ENCODE measurements at regions not wholly inside any gene's neighbourhood (a gene's known extent, or its start where the extent isn't known, plus 50 kb on each side); places are given as distances from the start of the nearest gene placed in this dataset.

DNA sequence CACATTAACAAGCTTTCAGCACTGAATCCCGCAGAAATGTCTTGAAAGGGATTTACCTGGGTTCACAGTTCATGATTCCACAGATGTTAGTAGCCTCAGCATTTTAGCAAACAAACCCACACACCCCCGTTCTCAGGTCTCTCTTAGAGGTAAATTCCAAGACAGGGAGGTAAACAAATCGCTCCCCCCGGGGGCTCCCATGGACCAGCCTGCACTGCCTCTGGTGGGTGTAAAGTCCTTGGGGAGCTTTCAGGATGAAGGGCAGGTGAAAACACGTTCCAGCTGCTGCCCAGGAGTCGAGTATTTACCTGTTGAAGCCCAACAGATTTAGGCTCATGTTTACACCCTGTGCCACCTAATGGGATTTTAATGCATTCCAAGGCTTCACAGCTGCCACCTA is 187.0 kb upstream of the FOXQ1 start:
- ChIA-PET CTCF (no interaction called here), POLR2A (no interaction called here)
- Histone ChIP-seq H3K9me3 (ENCODE audit: control insufficient read depth, insufficient read depth, low read depth, low read length) (no peaks in the 10 kb centered on the region), H3K27ac (ENCODE audit: extremely low read depth, low read depth, low read length) (no peak overlapping the region), H3K4me1 (ENCODE audit: control insufficient read depth, insufficient read depth, low read length) (no peaks in the 10 kb centered on the region; the same call in 1 of the 2 replicates), H3K4me3 (ENCODE audit: low read depth, low read length) (no peak overlapping the region), H3K36me3 (ENCODE audit: control insufficient read depth in 2 of 2, insufficient read depth in 1 of 2, low read length in 2 of 2) (no peaks in the 10 kb centered on the region)
- TF ChIP-seq ZNF138 (tag by site-specific recombination; IDR thresholded peaks at IDR 0.05; ENCODE audit: borderline replicate concordance): no peak
- no peak for TF ChIP-seq ZNF514 (tag by site-specific recombination; IDR thresholded peaks at IDR 0.05)
- TF ChIP-seq GLI4 (tag by site-specific recombination; IDR thresholded peaks at IDR 0.05): no peak
- TF ChIP-seq ZNF148 (tag by site-specific recombination; IDR thresholded peaks at IDR 0.05; ENCODE audit: borderline replicate concordance): no peak
- TF ChIP-seq ZNF335 (tag by site-specific recombination; conservative IDR thresholded peaks at IDR 0.05): no peak
- TF ChIP-seq OVOL3 (tag by site-specific recombination; IDR thresholded peaks at IDR 0.05): no peak
- no peak for TF ChIP-seq ZNF560 (tag by site-specific recombination; IDR thresholded peaks at IDR 0.05; ENCODE audit: borderline replicate concordance)
- TF ChIP-seq ZNF302 (tag by site-specific recombination; IDR thresholded peaks at IDR 0.05; ENCODE audit: low read depth): no peak
- TF ChIP-seq ZNF18 (tag by site-specific recombination; IDR thresholded peaks at IDR 0.05): no peak
- no peak for TF ChIP-seq ZNF433 (tag by site-specific recombination; IDR thresholded peaks at IDR 0.05; ENCODE audit: low read depth)
- no peak for TF ChIP-seq ZNF341 (tag by site-specific recombination; IDR thresholded peaks at IDR 0.05; ENCODE audit: low read depth)
- no peak for TF ChIP-seq ZNF248 (tag by site-specific recombination; IDR thresholded peaks at IDR 0.05)
- TF ChIP-seq, protein P1, sequence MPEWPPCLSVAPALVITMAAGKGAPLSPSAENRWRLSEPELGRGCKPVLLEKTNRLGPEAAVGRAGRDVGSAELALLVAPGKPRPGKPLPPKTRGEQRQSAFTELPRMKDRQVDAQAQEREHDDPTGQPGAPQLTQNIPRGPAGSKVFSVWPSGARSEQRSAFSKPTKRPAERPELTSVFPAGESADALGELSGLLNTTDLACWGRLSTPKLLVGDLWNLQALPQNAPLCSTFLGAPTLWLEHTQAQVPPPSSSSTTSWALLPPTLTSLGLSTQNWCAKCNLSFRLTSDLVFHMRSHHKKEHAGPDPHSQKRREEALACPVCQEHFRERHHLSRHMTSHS (tag by site-specific recombination; IDR thresholded peaks at IDR 0.05): no peak
- TF ChIP-seq SP7 (tag by site-specific recombination; IDR thresholded peaks at IDR 0.05): no peak
- TF ChIP-seq MYNN (tag by site-specific recombination; IDR thresholded peaks at IDR 0.05; ENCODE audit: borderline replicate concordance): no peak
- no peak for TF ChIP-seq PRDM10 (tag by site-specific recombination; IDR thresholded peaks at IDR 0.05)
- no peak for TF ChIP-seq ZFHX2 (tag by site-specific recombination; conservative IDR thresholded peaks at IDR 0.05)
- TF ChIP-seq ZNF114 (tag by site-specific recombination; IDR thresholded peaks at IDR 0.05): no peak
- TF ChIP-seq ZNF112 (tag by site-specific recombination; IDR thresholded peaks at IDR 0.05): no peak
